Activated CD8-positive, alpha-beta T cell treated with anti-CD3 and anti-CD28 coated beads for 36 hours (primary cell): ENCODE measurements at regions not wholly inside any gene's neighbourhood (a gene's known extent, or its start where the extent isn't known, plus 50 kb on each side); places are given as distances from the start of the nearest gene placed in this dataset.

Source experiments
- ATAC-seq: fragments of 200-7000 bp; cut with Tn5 transposase; one replicate; pipeline ENCODE4 v1.10.0; 2021; ENCODE audit warnings: mild to moderate bottlenecking, moderate library complexity
- CTCF ChIA-PET: fragments of 350-600 bp; sonication (Branson Sonifier 250); formaldehyde crosslinking; loops from one replicate; lab custom pipeline; 2021; ENCODE audit warnings: antibody characterized with exemption; lab: Charles Lee
- POLR2A ChIA-PET: fragments of 350-600 bp; sonication (Branson Sonifier 250); formaldehyde crosslinking; loops from one replicate; lab custom pipeline; 2021; ENCODE audit warnings: antibody characterized with exemption; lab: Charles Lee
- DNase-seq: peaks from one replicate; pipeline ENCODE4 v3.0.0-alpha.2; 2020
- H3K27ac Mint-ChIP-seq: one replicate; pipeline ENCODE4 v1.8.0; 2021; ENCODE audit warnings: mild to moderate bottlenecking, mixed read lengths
- H3K27me3 Mint-ChIP-seq: one replicate; pipeline ENCODE4 v1.8.0; 2021; ENCODE audit warnings: mixed read lengths
- H3K36me3 Mint-ChIP-seq: one replicate; pipeline ENCODE4 v1.8.0; 2021; ENCODE audit warnings: low read depth, mixed read lengths
- H3K4me1 Mint-ChIP-seq: one replicate; pipeline ENCODE4 v1.8.0; 2021; ENCODE audit warnings: low read depth, mixed read lengths
- H3K4me3 Mint-ChIP-seq: one replicate; pipeline ENCODE4 v1.8.0; 2021; ENCODE audit warnings: mild to moderate bottlenecking, moderate library complexity, mixed read lengths
- H3K9me3 Mint-ChIP-seq: one replicate; pipeline ENCODE4 v1.8.0; 2021; ENCODE audit warnings: mixed read lengths
- intact Hi-C: fragments of 100-400 bp; cut with micrococcal nuclease; formaldehyde crosslinking; loops from one replicate; pipeline ENCODE4 v1.10.0; 2022
- TF ChIP-seq, protein P1 (sequence below): fragments of 200-600 bp; IDR thresholded peaks from one replicate; pipeline ENCODE4 v1.8.0; 2022; ENCODE audit warnings: antibody characterized with exemption, mild to moderate bottlenecking

DNA sequence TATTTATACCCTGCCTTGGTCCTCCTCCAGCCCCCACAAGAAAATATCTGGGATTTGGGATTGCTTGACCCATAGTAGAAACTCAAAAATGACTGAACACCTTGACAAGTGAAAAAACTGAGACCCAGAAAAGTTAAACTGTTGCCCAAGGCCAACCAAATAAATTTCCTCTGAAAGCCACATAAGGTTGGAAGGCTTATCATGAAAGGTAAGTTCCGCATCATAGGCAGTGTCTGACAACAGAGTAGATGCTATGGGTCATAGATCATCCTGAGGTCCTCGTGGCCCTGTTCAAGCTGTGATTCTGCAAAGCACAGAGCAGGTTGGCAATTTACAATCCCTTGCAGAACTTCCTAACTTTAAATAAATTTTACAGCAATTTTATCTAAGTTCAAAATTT, 140.8 kb upstream of the TSC22D2 start:
- DNase-seq (no peak), ATAC-seq (no peak)
- TF ChIP-seq, protein P1, sequence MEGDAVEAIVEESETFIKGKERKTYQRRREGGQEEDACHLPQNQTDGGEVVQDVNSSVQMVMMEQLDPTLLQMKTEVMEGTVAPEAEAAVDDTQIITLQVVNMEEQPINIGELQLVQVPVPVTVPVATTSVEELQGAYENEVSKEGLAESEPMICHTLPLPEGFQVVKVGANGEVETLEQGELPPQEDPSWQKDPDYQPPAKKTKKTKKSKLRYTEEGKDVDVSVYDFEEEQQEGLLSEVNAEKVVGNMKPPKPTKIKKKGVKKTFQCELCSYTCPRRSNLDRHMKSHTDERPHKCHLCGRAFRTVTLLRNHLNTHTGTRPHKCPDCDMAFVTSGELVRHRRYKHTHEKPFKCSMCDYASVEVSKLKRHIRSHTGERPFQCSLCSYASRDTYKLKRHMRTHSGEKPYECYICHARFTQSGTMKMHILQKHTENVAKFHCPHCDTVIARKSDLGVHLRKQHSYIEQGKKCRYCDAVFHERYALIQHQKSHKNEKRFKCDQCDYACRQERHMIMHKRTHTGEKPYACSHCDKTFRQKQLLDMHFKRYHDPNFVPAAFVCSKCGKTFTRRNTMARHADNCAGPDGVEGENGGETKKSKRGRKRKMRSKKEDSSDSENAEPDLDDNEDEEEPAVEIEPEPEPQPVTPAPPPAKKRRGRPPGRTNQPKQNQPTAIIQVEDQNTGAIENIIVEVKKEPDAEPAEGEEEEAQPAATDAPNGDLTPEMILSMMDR = no peak
- Mint-ChIP-seq H3K36me3 (no peaks in the 10 kb centered on the region), H3K4me3 (no peak overlapping the region), H3K27me3 (peaks cover 3% of the 10 kb centered on the region), H3K4me1 (no peaks in the 10 kb centered on the region), H3K9me3 (no peaks in the 10 kb centered on the region), H3K27ac (no peak overlapping the region)
- CTCF ChIA-PET = no interaction called here
- POLR2A ChIA-PET = no interaction called here
- intact Hi-C loops = no loop called here

DNA sequence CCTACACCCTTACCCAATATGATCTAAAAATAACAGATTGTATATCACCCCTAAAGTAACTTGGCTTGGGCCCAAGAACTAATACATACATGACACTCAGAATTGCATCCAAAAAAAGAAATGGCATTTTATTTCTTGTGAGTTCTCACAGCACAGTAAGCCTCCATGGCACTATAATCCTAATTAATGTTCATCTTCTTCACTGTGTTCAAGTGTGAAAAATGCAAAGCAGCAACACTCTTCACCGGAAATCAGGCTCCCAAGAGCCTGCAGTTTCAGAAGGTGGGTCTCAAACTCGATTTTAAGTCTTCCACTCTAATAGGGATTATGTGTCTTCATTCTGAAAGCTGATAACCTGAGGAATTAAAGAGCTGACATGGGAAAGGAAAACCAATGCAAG, 142.8 kb upstream of the TSC22D2 start:
- DNase-seq (no peak), ATAC-seq (no peak)
- TF ChIP-seq, protein P1 = no peak
- Mint-ChIP-seq H3K4me3 (no peak overlapping the region), H3K4me1 (no peaks in the 10 kb centered on the region), H3K27me3 (peaks cover 3% of the 10 kb centered on the region), H3K36me3 (no peaks in the 10 kb centered on the region), H3K27ac (no peak overlapping the region), H3K9me3 (no peaks in the 10 kb centered on the region)
- CTCF ChIA-PET = no interaction called here
- intact Hi-C loops = no loop called here
- POLR2A ChIA-PET = no interaction called here

DNA sequence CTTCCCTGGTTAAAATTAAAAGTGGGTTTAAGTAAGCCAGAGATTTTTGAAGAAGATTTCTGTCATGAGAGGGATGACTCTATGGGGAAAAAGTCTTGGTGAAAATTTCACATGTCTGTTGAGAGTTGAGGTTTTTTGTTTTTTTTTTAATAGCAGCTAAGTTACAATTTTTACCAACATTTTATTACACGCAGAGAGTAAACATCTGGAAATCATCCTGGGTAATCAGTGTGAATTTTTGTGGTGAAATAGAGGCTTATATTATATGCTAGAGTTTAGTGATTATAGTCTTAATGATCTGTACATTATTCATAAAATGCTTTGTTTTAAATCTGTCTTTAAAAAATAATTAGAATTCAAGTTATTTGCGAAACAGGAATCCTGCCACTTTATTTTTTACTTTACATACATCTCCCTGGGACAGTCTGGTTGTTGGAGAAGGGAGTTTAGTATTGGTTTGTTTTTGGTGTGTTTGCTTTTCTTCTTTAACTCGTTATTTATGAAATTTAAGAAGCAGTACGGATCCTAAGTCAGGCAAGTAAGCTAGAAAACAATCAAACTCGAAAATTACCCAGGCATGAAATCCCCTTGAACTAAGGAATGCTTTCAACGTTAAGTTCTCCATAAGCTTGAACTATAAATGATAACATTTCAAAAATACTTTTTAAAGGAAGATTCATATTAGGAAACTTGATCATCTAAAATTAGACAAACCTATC, 143.4 kb upstream of the TSC22D2 start:
- H3K4me3 Mint-ChIP-seq = no peak overlapping the region
- ChIA-PET POLR2A (no interaction called here), CTCF (no interaction called here)
- H3K4me1 Mint-ChIP-seq = no peaks in the 10 kb centered on the region
- H3K36me3 Mint-ChIP-seq = no peaks in the 10 kb centered on the region
- H3K9me3 Mint-ChIP-seq = no peaks in the 10 kb centered on the region
- H3K27me3 Mint-ChIP-seq = peaks cover 3% of the 10 kb centered on the region
- intact Hi-C loops = no loop called here
- DNase-seq = no peak
- no peak for ATAC-seq
- TF ChIP-seq, protein P1 = no peak
- H3K27ac Mint-ChIP-seq = no peak overlapping the region

DNA sequence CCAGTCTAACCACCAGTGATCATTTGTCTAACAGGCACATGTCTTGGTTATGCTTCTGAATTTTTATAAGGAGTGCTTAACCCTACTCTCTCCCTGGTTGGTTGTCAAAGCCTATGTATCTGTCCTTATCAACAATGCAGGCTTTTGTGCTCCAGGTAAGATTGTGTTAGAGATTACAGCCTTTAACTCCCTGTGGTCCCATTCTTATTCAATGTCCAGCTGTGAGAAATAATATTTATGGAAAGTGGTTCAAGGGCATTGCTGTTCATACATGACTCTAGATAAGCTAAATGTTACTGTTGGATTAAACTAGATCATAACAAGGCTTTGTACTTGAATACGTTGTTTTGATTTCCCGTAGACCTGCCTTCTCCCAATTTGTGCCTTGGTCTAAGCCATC, 146.1 kb upstream of the TSC22D2 start:
- no peak overlapping the region for H3K4me3 Mint-ChIP-seq
- no peak overlapping the region for H3K27ac Mint-ChIP-seq
- CTCF ChIA-PET = no interaction called here
- H3K36me3 Mint-ChIP-seq = no peaks in the 10 kb centered on the region
- no peaks in the 10 kb centered on the region for H3K27me3 Mint-ChIP-seq
- POLR2A ChIA-PET = no interaction called here
- no peaks in the 10 kb centered on the region for H3K9me3 Mint-ChIP-seq
- no peaks in the 10 kb centered on the region for H3K4me1 Mint-ChIP-seq
- intact Hi-C loops = no loop called here
- TF ChIP-seq, protein P1 = no peak
- no peak for ATAC-seq
- DNase-seq = no peak

DNA sequence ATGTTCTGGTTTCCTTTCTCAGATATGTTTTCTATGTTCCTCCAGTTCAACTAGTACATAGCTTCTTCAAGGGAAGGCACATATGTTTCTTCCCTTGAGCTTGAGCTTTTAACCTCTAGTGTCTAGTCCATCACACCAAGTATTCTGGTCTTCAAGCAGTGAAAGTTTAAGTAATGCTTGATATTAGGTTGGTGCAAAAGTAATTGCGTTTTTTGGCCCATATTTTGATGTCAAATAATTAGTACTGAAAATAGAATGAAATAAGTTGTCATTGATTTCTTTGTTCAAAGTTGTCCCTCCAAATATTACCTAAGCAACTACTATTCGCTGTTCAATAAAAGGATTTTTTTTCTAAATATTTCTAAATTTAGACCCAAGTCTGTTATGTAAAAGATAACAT, 146.7 kb upstream of the TSC22D2 start:
- ChIA-PET CTCF (no interaction called here), POLR2A (no interaction called here)
- DNase-seq (no peak), ATAC-seq (no peak)
- H3K36me3 Mint-ChIP-seq = no peaks in the 10 kb centered on the region
- no peak overlapping the region for H3K4me3 Mint-ChIP-seq
- no peaks in the 10 kb centered on the region for H3K9me3 Mint-ChIP-seq
- intact Hi-C loops = no loop called here
- TF ChIP-seq, protein P1 = no peak
- no peaks in the 10 kb centered on the region for H3K4me1 Mint-ChIP-seq
- H3K27ac Mint-ChIP-seq = no peak overlapping the region
- H3K27me3 Mint-ChIP-seq = no peaks in the 10 kb centered on the region
